ENCODE measurements at regions not wholly inside any gene's neighbourhood (a gene's known extent, or its start where the extent isn't known, plus 50 kb on each side); places are given as distances from the start of the nearest gene placed in this dataset.

GRCh38 chr14:25103271-25103670 lies 53.3 kb upstream of the STXBP6 start:
- Histone ChIP-seq H3K4me1 (ENCODE audit: control insufficient read depth, extremely low read depth, insufficient read depth, low read length) (no peaks in the 10 kb centered on the region), H3K9ac (ENCODE audit: insufficient read depth, low read length) (no peak overlapping the region), H3K4me2 (ENCODE audit: extremely low read depth, insufficient read depth, low read length) (no peak overlapping the region), H4K20me1 (ENCODE audit: control insufficient read depth, extremely low read depth, insufficient read depth, low read length) (no peaks in the 10 kb centered on the region), H3K36me3 (ENCODE audit: control insufficient read depth, insufficient read depth, low read length) (no peaks in the 10 kb centered on the region), H3K4me3 (replicated peaks in 1 of 4; ENCODE audit: control extremely low read depth in 1 of 4, insufficient read depth in 1 of 4, low read depth in 3 of 4, low read length in 4 of 4) (no peak overlapping the region), H3K9me3 (ENCODE audit: control insufficient read depth, insufficient read depth, low read depth, low read length) (no peaks in the 10 kb centered on the region), H2AFZ (ENCODE audit: low read length) (no peak overlapping the region), H3K79me2 (ENCODE audit: control insufficient read depth, insufficient read depth, low read length) (no peaks in the 10 kb centered on the region), H3K27me3 (ENCODE audit: control insufficient read depth, insufficient read depth, low read length) (no peaks in the 10 kb centered on the region), H3K27ac (ENCODE audit: insufficient read depth, low read length) (no peak overlapping the region)
- TF ChIP-seq CTCF (conservative IDR thresholded peaks at IDR 0.05 in 1 of 2, IDR thresholded peaks at IDR 0.05 in 1 of 2; ENCODE audit: low read depth in 1 of 2, low read length in 2 of 2) (no peak), EZH2 (IDR thresholded peaks at IDR 0.05; ENCODE audit: low read length, missing control alignments) (no peak)
- DNase-seq (ENCODE audit: low read depth in 2 of 2): no peak

GRCh38 chr14:25102788-25103187 lies 52.8 kb upstream of the STXBP6 start:
- Histone ChIP-seq H3K27ac (ENCODE audit: insufficient read depth, low read length) (no peak overlapping the region), H3K4me3 (replicated peaks in 1 of 4; ENCODE audit: control extremely low read depth in 1 of 4, insufficient read depth in 1 of 4, low read depth in 3 of 4, low read length in 4 of 4) (no peak overlapping the region), H3K4me2 (ENCODE audit: extremely low read depth, insufficient read depth, low read length) (no peak overlapping the region), H3K27me3 (ENCODE audit: control insufficient read depth, insufficient read depth, low read length) (no peaks in the 10 kb centered on the region), H3K79me2 (ENCODE audit: control insufficient read depth, insufficient read depth, low read length) (no peaks in the 10 kb centered on the region), H3K9ac (ENCODE audit: insufficient read depth, low read length) (no peak overlapping the region), H3K36me3 (ENCODE audit: control insufficient read depth, insufficient read depth, low read length) (no peaks in the 10 kb centered on the region), H4K20me1 (ENCODE audit: control insufficient read depth, extremely low read depth, insufficient read depth, low read length) (no peaks in the 10 kb centered on the region), H3K9me3 (ENCODE audit: control insufficient read depth, insufficient read depth, low read depth, low read length) (no peaks in the 10 kb centered on the region), H3K4me1 (ENCODE audit: control insufficient read depth, extremely low read depth, insufficient read depth, low read length) (no peaks in the 10 kb centered on the region), H2AFZ (ENCODE audit: low read length) (no peak overlapping the region)
- TF ChIP-seq EZH2 (IDR thresholded peaks at IDR 0.05; ENCODE audit: low read length, missing control alignments) (no peak), CTCF (conservative IDR thresholded peaks at IDR 0.05 in 1 of 2, IDR thresholded peaks at IDR 0.05 in 1 of 2; ENCODE audit: low read depth in 1 of 2, low read length in 2 of 2) (no peak)
- DNase-seq (ENCODE audit: low read depth in 2 of 2): no peak

- H3K9me3 ChIP-seq (ENCODE audit: control insufficient read depth, insufficient read depth, low read depth, low read length): no peaks in the 10 kb centered on the region
- H3K79me2 ChIP-seq (ENCODE audit: control insufficient read depth, insufficient read depth, low read length): no peaks in the 10 kb centered on the region
- no peak overlapping the region for H2AFZ ChIP-seq (ENCODE audit: low read length)
- no peaks in the 10 kb centered on the region for H3K36me3 ChIP-seq (ENCODE audit: control insufficient read depth, insufficient read depth, low read length)
- no peak overlapping the region for H3K4me2 ChIP-seq (ENCODE audit: extremely low read depth, insufficient read depth, low read length)
- no peak for DNase-seq (ENCODE audit: low read depth in 2 of 2)
- H3K27me3 ChIP-seq (ENCODE audit: control insufficient read depth, insufficient read depth, low read length): no peaks in the 10 kb centered on the region
- H3K9ac ChIP-seq (ENCODE audit: insufficient read depth, low read length): no peak overlapping the region
- H3K4me3 ChIP-seq (replicated peaks in 1 of 4; ENCODE audit: control extremely low read depth in 1 of 4, insufficient read depth in 1 of 4, low read depth in 3 of 4, low read length in 4 of 4): no peak overlapping the region
- TF ChIP-seq CTCF (conservative IDR thresholded peaks at IDR 0.05 in 1 of 2, IDR thresholded peaks at IDR 0.05 in 1 of 2; ENCODE audit: low read depth in 1 of 2, low read length in 2 of 2) (no peak), EZH2 (IDR thresholded peaks at IDR 0.05; ENCODE audit: low read length, missing control alignments) (no peak)
- H3K27ac ChIP-seq (ENCODE audit: insufficient read depth, low read length): no peak overlapping the region
- no peaks in the 10 kb centered on the region for H4K20me1 ChIP-seq (ENCODE audit: control insufficient read depth, extremely low read depth, insufficient read depth, low read length)
- H3K4me1 ChIP-seq (ENCODE audit: control insufficient read depth, extremely low read depth, insufficient read depth, low read length): no peaks in the 10 kb centered on the region
These were observed 51.3 kb upstream of the STXBP6 start for GRCh38 chr14:25101276-25101675.

Data from fibroblast of lung (primary cell).